ENCODE measurements at regions not wholly inside any gene's neighbourhood (a gene's known extent, or its start where the extent isn't known, plus 50 kb on each side); places are given as distances from the start of the nearest gene placed in this dataset.
"Not testable (repeated sequence)": the region's sequence is repeated elsewhere in the genome, so short reads cannot be mapped to it uniquely, and the experiment has no call there.

GRCh38 chr2:128670066-128670465 is 351.4 kb upstream of the HS6ST1 start:
- Histone ChIP-seq H3K79me2 (ENCODE audit: insufficient read depth, low read length) (no peaks in the 10 kb centered on the region), H4K20me1 (ENCODE audit: insufficient read depth, low read length) (no peaks in the 10 kb centered on the region), H3K4me2 (ENCODE audit: insufficient read depth, low read length) (no peak overlapping the region), H3K27me3 (ENCODE audit: insufficient read depth, low read length) (no peaks in the 10 kb centered on the region), H3K36me3 (ENCODE audit: insufficient read depth, low read length) (no peaks in the 10 kb centered on the region), H3K9me3 (ENCODE audit: low read depth, low read length) (no peaks in the 10 kb centered on the region), H3K4me3 (ENCODE audit: insufficient read depth, low read length) (no peak overlapping the region), H2AFZ (ENCODE audit: low read length) (no peak overlapping the region), H3K4me1 (ENCODE audit: insufficient read depth, low read length) (no peaks in the 10 kb centered on the region), H3K27ac (ENCODE audit: low read depth, low read length) (no peak overlapping the region)
- DNase-seq (ENCODE audit: insufficient read length, low spot score, missing footprints), result no peak
- TF ChIP-seq CTCF (IDR thresholded peaks at IDR 0.05; ENCODE audit: extremely low read depth, low read depth, low read length), result no peak

- not testable (repeated sequence) for H3K4me2 ChIP-seq (ENCODE audit: insufficient read depth, low read length); H3K79me2 ChIP-seq (ENCODE audit: insufficient read depth, low read length); H3K4me3 ChIP-seq (ENCODE audit: insufficient read depth, low read length); H3K4me1 ChIP-seq (ENCODE audit: insufficient read depth, low read length); H4K20me1 ChIP-seq (ENCODE audit: insufficient read depth, low read length); H3K36me3 ChIP-seq (ENCODE audit: insufficient read depth, low read length); H3K27ac ChIP-seq (ENCODE audit: low read depth, low read length); H3K27me3 ChIP-seq (ENCODE audit: insufficient read depth, low read length); DNase-seq (ENCODE audit: insufficient read length, low spot score, missing footprints); H3K9me3 ChIP-seq (ENCODE audit: low read depth, low read length); H2AFZ ChIP-seq (ENCODE audit: low read length)
These were observed 353.5 kb upstream of the HS6ST1 start for GRCh38 chr2:128671981-128672757.

GRCh38 chr2:128679680-128680079 is 361.0 kb upstream of the HS6ST1 start:
- not testable (repeated sequence) for H3K4me3 ChIP-seq (ENCODE audit: insufficient read depth, low read length); H3K4me2 ChIP-seq (ENCODE audit: insufficient read depth, low read length); H3K27ac ChIP-seq (ENCODE audit: low read depth, low read length); H4K20me1 ChIP-seq (ENCODE audit: insufficient read depth, low read length); H3K9me3 ChIP-seq (ENCODE audit: low read depth, low read length); DNase-seq (ENCODE audit: insufficient read length, low spot score, missing footprints); H3K36me3 ChIP-seq (ENCODE audit: insufficient read depth, low read length); H2AFZ ChIP-seq (ENCODE audit: low read length); H3K4me1 ChIP-seq (ENCODE audit: insufficient read depth, low read length); H3K27me3 ChIP-seq (ENCODE audit: insufficient read depth, low read length); H3K79me2 ChIP-seq (ENCODE audit: insufficient read depth, low read length)

- no peak for DNase-seq (ENCODE audit: insufficient read length, low spot score, missing footprints)
- Histone ChIP-seq H3K79me2 (ENCODE audit: insufficient read depth, low read length) (no peaks in the 10 kb centered on the region), H3K9me3 (ENCODE audit: low read depth, low read length) (no peaks in the 10 kb centered on the region), H3K27me3 (ENCODE audit: insufficient read depth, low read length) (no peaks in the 10 kb centered on the region), H3K27ac (ENCODE audit: low read depth, low read length) (no peak overlapping the region), H3K4me1 (ENCODE audit: insufficient read depth, low read length) (no peaks in the 10 kb centered on the region), H3K4me2 (ENCODE audit: insufficient read depth, low read length) (no peak overlapping the region), H4K20me1 (ENCODE audit: insufficient read depth, low read length) (no peaks in the 10 kb centered on the region), H3K36me3 (ENCODE audit: insufficient read depth, low read length) (no peaks in the 10 kb centered on the region), H3K4me3 (ENCODE audit: insufficient read depth, low read length) (no peak overlapping the region), H2AFZ (ENCODE audit: low read length) (no peak overlapping the region)
- TF ChIP-seq CTCF (IDR thresholded peaks at IDR 0.05; ENCODE audit: extremely low read depth, low read depth, low read length), result no peak
These were observed 362.8 kb upstream of the HS6ST1 start for GRCh38 chr2:128681507-128681906.

- Histone ChIP-seq H3K9me3 (ENCODE audit: low read depth, low read length) (no peaks in the 10 kb centered on the region), H3K27me3 (ENCODE audit: insufficient read depth, low read length) (no peaks in the 10 kb centered on the region), H4K20me1 (ENCODE audit: insufficient read depth, low read length) (no peaks in the 10 kb centered on the region), H3K4me3 (ENCODE audit: insufficient read depth, low read length) (no peak overlapping the region), H3K27ac (ENCODE audit: low read depth, low read length) (no peak overlapping the region), H2AFZ (ENCODE audit: low read length) (no peak overlapping the region), H3K79me2 (ENCODE audit: insufficient read depth, low read length) (no peaks in the 10 kb centered on the region), H3K4me2 (ENCODE audit: insufficient read depth, low read length) (no peak overlapping the region), H3K4me1 (ENCODE audit: insufficient read depth, low read length) (no peaks in the 10 kb centered on the region), H3K36me3 (ENCODE audit: insufficient read depth, low read length) (no peaks in the 10 kb centered on the region)
- DNase-seq (ENCODE audit: insufficient read length, low spot score, missing footprints), result no peak
- TF ChIP-seq CTCF (IDR thresholded peaks at IDR 0.05; ENCODE audit: extremely low read depth, low read depth, low read length), result no peak
These were observed 363.6 kb upstream of the HS6ST1 start for GRCh38 chr2:128682266-128682665.
